CD4-positive, alpha-beta T cell treated with Interferon gamma for 1 hour (primary cell): ENCODE measurements at regions not wholly inside any gene's neighbourhood (a gene's known extent, or its start where the extent isn't known, plus 50 kb on each side); places are given as distances from the start of the nearest gene placed in this dataset.
"Not testable (repeated sequence)": the region's sequence is repeated elsewhere in the genome, so short reads cannot be mapped to it uniquely, and the experiment has no call there.

ENCODE experiments used
- DNase-seq: peaks from one replicate; pipeline ENCODE4 v3.0.0-alpha.2; 2020

GRCh38 chr3:34139566-34139965 lies 341.1 kb downstream of the PDCD6IP start:
- DNase-seq, result no peak

DNA sequence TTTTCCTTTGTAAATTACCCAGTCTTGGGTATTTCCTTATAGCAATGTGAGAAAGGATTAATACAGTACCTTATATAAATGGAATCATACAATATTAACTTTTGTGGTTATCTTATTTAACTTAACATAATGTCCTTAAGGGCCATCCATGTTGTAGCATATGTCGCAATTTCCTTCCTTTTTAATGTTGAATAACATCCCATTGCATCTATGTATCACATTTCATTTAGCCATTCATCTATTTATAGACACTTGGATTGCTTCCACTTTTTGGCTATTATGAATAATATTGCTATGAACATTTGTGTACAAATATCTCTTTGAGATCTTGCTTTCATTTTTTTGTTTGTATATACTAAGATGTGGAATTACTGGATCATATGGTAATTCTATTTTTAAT lies 342.2 kb downstream of the PDCD6IP start:
- no peak for DNase-seq

DNA sequence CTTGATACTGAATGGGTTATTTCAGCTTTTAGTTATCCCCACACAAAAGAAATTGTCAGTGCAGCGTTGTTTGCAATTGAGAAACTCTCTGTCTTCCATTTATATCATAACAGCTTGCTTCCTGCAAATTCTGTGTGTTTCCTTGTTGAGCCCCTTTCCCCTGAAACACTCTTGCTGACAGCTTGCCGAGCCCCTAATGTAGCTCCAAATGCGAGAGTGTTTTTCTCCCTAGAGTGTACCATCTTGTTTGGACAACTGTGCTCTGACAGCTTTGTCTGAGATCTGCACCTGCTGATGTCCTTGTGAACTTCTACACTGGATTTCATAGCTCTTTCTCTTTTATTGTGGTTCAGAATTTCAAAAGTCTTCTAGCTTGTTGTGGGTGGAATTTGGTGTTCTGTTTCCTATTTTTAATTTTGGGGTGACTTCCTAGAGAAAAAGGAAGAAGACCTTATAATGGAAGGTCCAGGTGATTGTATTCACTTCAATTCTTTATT lies 343.5 kb downstream of the PDCD6IP start:
- no peak for DNase-seq

DNA sequence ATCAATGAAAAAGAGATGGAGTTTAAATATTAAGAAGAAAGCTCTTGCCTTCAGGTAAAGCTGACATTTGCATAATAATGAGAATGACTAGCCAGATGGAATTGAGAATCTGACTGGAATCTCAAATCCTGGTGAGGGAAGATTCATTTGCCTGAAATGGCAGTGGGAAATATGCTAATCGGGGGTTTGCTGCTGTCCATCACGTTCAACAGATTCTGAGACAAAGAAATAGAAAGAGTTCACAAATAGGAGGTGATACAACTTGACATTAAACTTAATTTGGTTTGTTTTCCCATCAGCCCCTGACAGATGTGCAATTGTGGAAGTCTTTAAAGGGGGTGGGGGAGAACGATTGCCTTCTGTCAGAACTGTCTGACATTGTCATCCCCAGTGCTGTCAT lies 347.4 kb downstream of the PDCD6IP start:
- DNase-seq, result no peak

DNA sequence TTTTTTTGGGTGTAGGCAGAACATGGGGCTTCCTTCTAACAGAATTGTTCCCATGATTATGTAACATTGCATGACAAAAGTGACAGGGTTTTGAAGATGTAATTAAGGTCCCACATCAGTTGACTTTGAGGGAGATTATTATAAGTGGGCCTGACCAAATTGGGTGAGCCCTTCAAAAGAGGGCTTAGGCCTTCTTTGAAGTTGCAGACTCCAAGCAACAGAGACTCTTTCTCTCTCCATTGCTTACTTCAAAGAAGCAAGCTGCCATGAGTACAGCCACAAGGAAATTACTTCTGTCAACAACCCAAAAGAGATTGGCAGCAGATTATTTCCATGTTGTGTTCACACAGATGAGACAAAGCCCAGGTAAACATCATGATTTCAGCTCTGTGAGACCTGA lies 348.2 kb downstream of the PDCD6IP start:
- DNase-seq, result no peak

GRCh38 chr3:34150992-34151391 lies 352.6 kb downstream of the PDCD6IP start:
- DNase-seq, result no peak

GRCh38 chr3:34152656-34153055 lies 354.2 kb downstream of the PDCD6IP start:
- no peak for DNase-seq

- DNase-seq, result no peak
These were observed 356.7 kb downstream of the PDCD6IP start for GRCh38 chr3:34155108-34155507.

DNA sequence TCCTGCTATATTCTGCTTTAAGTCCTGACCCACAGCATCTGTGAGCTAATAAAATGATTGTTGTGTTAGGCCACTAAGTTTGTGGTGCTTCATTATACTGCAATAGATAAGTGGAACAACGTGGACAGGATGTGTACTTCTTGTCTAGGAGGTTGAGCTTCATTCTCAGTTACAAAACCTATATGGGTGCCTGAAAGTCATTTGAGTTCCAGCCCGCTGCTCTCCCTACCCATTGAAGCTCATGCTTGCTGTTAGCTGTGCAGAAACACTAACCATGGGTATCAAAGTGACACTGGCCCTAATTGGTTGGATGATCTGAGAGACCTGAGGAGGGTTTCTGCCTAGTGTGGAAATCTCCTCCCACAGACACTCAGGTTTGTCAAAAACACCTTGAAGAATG lies 357.2 kb downstream of the PDCD6IP start:
- no peak for DNase-seq

DNA sequence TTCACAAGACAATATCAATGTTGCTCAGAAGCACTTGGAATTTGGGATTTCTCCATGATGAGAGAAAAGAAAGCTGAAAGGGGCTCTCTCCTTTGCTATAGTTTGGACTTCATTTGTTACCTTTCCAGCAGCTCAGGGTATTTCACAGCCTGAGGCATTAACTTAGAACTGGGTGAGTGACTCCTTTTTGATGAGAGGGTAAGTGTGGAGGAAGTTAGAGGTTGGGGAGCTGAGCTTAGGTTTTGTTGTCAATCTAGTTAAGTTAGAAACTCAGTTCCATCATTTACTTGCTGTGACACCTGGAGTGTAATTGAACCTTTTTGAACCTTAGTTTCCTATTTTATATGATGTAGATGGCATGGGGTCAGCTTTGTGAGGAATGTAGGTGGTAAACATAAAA lies 359.1 kb downstream of the PDCD6IP start:
- no peak for DNase-seq

- DNase-seq, result no peak
These were observed 361.4 kb downstream of the PDCD6IP start for GRCh38 chr3:34159613-34160420.

GRCh38 chr3:34169636-34170035 lies 371.2 kb downstream of the PDCD6IP start:
- not testable (repeated sequence) for DNase-seq

GRCh38 chr3:34174740-34175139 lies 376.3 kb downstream of the PDCD6IP start:
- no peak for DNase-seq

GRCh38 chr3:34175636-34176176 lies 377.3 kb downstream of the PDCD6IP start:
- DNase-seq, result no peak

- DNase-seq, result no peak
These were observed 378.3 kb downstream of the PDCD6IP start for GRCh38 chr3:34176723-34177122.

- DNase-seq, result no peak
These were observed 380.0 kb downstream of the PDCD6IP start for GRCh38 chr3:34178415-34178814.

DNA sequence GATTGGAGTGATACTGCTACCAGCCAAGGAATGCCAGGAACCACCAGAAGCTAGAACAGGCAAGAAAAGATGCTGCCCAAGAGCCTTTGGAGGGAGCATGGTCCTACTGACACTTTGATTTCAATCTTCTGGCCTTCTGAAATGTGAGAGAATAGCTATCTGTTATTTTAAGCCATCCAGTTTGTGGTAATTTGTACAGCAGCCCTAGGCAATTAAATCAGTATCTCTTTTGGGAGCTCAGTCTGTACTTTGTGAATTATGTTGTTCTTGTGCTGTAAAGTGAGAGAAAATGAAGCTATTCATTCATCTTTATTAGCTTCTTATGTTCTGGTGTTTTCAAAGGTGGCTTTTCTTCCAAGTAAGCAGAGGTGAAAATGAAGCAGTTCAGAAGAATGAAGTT lies 381.3 kb downstream of the PDCD6IP start:
- no peak for DNase-seq

- DNase-seq, result no peak
These were observed 382.1 kb downstream of the PDCD6IP start for GRCh38 chr3:34180532-34180931.

- no peak for DNase-seq
These were observed 384.7 kb downstream of the PDCD6IP start for GRCh38 chr3:34183114-34183513.

GRCh38 chr3:34183611-34184340 lies 385.3 kb downstream of the PDCD6IP start:
- no peak for DNase-seq

GRCh38 chr3:34185301-34185700 lies 386.9 kb downstream of the PDCD6IP start:
- no peak for DNase-seq

GRCh38 chr3:34189133-34189532 lies 390.7 kb downstream of the PDCD6IP start:
- DNase-seq, result no peak

DNA sequence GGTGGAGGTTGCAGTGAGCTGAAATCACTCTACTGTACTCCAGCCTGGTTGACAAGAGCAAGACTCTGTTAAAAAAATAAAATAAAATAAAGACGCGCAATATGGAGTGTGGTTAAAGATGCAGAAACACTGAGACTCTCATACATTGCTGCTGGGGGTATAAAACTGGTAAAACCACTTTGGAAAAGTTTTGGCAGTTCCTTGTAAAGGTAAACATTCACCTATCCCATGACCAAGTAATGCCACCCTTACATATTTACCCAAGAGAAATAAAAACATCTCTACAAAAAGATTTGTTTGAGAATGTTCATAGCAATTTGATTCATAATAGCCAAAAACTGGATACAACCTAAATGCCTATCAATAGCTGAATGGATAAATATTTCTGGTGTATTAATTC lies 398.5 kb downstream of the PDCD6IP start:
- no peak for DNase-seq

DNA sequence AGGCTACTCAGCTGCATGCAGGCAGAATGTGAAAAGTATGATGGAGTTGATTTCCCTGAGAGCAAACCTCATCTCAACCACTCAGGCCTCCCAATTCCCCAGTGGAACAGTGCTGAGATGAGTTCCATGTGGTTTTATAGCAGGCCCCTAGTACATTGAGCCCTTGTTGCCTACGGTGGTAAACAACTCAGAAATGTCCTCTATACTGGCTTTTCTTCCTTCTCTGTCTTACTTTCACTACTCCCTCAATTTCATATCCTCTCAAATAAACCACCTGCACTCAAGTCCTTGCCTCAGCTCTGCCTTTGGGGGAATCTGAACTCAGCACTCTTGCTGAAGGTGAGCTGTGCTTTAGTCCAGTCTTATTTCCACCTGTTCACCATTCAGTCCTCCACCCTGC lies 399.9 kb downstream of the PDCD6IP start:
- DNase-seq, result no peak
